AG20443 (cell line): ENCODE measurements at regions not wholly inside any gene's neighbourhood (a gene's known extent, or its start where the extent isn't known, plus 50 kb on each side); places are given as distances from the start of the nearest gene placed in this dataset.

Experiments
- DNase-seq: peaks from one replicate; pipeline ENCODE4 v3.0.0; 2012; ENCODE audit warnings: low spot score, mixed read lengths

GRCh38 chr4:140213116-140213515 lies 59.1 kb upstream of the MAML3 start:
- DNase-seq: no peak

GRCh38 chr4:140212646-140213045 lies 58.7 kb upstream of the MAML3 start:
- no peak for DNase-seq

GRCh38 chr4:140212194-140212593 lies 58.2 kb upstream of the MAML3 start:
- no peak for DNase-seq

DNA sequence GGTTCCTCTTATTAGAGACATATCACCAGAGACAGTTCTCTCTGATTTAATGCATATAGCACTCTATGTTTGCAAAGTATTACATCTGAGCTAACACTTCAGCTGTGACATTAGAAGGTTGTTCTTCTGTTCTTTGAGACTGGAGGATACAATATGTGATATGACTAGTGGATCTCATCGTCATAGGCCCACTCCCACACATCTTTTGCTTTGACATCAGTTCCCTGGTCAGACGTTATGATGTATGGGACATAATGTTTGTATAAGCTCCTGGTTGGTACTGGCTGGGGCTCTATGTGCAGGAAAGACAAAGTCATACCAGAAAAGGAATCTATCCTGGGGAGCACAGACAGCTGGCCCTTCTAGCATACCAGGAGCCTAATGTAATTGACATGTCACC lies 57.7 kb upstream of the MAML3 start:
- no peak for DNase-seq

- no peak for DNase-seq
Observed at GRCh38 chr4:140211161-140211560, 57.2 kb upstream of the MAML3 start.

DNA sequence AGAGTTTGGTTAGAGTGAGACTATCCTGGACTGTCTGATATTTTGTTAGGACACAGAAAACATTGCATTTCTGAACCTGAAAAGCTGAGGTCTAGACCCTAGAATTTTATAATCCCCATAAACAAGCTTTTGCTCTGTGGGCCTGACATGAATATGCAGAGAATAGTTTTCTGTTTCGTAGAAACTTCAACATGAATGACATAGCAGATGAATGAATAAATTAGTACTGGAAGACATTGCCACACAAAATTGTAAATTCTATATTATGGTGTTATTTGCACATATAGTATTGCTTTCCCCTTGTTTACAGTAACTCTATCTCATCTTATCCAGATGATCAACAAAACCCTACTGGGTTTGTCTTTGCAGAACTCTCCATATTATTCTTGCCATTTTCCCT lies 54.9 kb upstream of the MAML3 start:
- no peak for DNase-seq
